Lung (tissue), 11 donors: ENCODE measurements at regions not wholly inside any gene's neighbourhood (a gene's known extent, or its start where the extent isn't known, plus 50 kb on each side); places are given as distances from the start of the nearest gene placed in this dataset.

Source experiments
- ATAC-seq: fragments of 200-7000 bp; cut with Tn5 transposase; one replicate; pipeline ENCODE4 v1.9.1; 2020; ENCODE audit warnings: moderate number of reproducible peaks; ENCODE audit not compliant: insufficient read depth, low FRiP score
- DNase-seq, 3 donors: peaks; one replicate each; pipeline ENCODE4 v3.0.0-alpha.2; 2013 to 2017
- H3K27ac ChIP-seq, 2 donors: one replicate each; pipeline ENCODE4 v1.5.1; 2013; ENCODE audit warnings: mild to moderate bottlenecking in 2 of 2, moderate library complexity in 2 of 2, control low read depth in 1 of 2, inconsistent platforms in 1 of 2, low read depth in 1 of 2, low read length in 1 of 2
- H3K27me3 ChIP-seq, 3 donors: one replicate each; pipeline ENCODE4 v1.5.1; 2013; ENCODE audit warnings: low read length in 2 of 3; ENCODE audit not compliant: control insufficient read depth in 3 of 3, insufficient read depth in 3 of 3
- H3K36me3 ChIP-seq, 4 donors: one replicate each; pipeline ENCODE4 v1.5.1; 2013; ENCODE audit warnings: low read length in 4 of 4, mild to moderate bottlenecking in 1 of 4, moderate library complexity in 1 of 4; ENCODE audit not compliant: control insufficient read depth in 4 of 4, insufficient read depth in 4 of 4
- H3K4me1 ChIP-seq, 5 donors: one replicate each; pipeline ENCODE4 v1.5.1; 2013; ENCODE audit warnings: low read length in 5 of 5, mild to moderate bottlenecking in 2 of 5, moderate library complexity in 1 of 5; ENCODE audit not compliant: control insufficient read depth in 5 of 5, insufficient read depth in 5 of 5
- H3K4me3 ChIP-seq: one replicate; pipeline ENCODE4 v1.5.1; 2013; ENCODE audit warnings: mild to moderate bottlenecking, control low read depth, moderate library complexity
- H3K9ac ChIP-seq, 2 donors: one replicate each; pipeline ENCODE4 v1.5.1; 2013; ENCODE audit warnings: low read length in 2 of 2, control low read depth in 1 of 2; ENCODE audit not compliant: insufficient read depth in 1 of 2
- H3K9me3 ChIP-seq, 4 donors: one replicate each; pipeline ENCODE4 v1.5.1; 2013; ENCODE audit warnings: low read length in 3 of 4, mild to moderate bottlenecking in 1 of 4, moderate library complexity in 1 of 4; ENCODE audit not compliant: control insufficient read depth in 4 of 4, insufficient read depth in 3 of 4
- CTCF ChIP-seq: IDR thresholded peaks from 2 replicates; pipeline ENCODE4 v1.5.1; 2012; ENCODE audit warnings: mild to moderate bottlenecking; ENCODE audit errors: control extremely low read depth, extremely low read depth
- WGBS, 2 donors: extraction: QIAGEN DNeasy Blood & Tissue Kit; methylation state at CpG; one replicate each; pipeline ENCODE4 v1.1.7; 2013; 5-methylcytosine and 5-hydroxymethylcytosine counted together
- donor health status: control.
- donor health status: control.
- donor health status: Bipolar disorder and iron deficiency.
- donor health status: healthy.
- donor health status: DM: yes; HTN: yes; CAD: no.

- TF ChIP-seq CTCF: no peak
- H3K27me3 ChIP-seq: peaks cover 5 to 21% (median 5%) of the 10 kb centered on the region in 3 donors
Measured at GRCh38 chrX:38864165-38864564, 62.9 kb downstream of the MID1IP1 start.

GRCh38 chrX:38868321-38868720, 67.1 kb downstream of the MID1IP1 start:
- H3K27me3 ChIP-seq: peaks cover 0 to 21% (median 9%) of the 10 kb centered on the region in 3 donors
- H3K9ac ChIP-seq: no peak overlapping the region
- WGBS, 2 donors: 76 to 90% methylated on average over 6 of the region's 6 CpGs
- H3K4me3 ChIP-seq: no peak overlapping the region
- no peak for TF ChIP-seq CTCF
- H3K4me1 ChIP-seq: peaks cover 0 to 3% (median 0%) of the 10 kb centered on the region in 5 donors
- peaks cover 0 to 2% (median 0%) of the 10 kb centered on the region in 4 donors for H3K9me3 ChIP-seq
- ATAC-seq (no peak), DNase-seq (no peak)
- H3K36me3 ChIP-seq: no peaks in the 10 kb centered on the region
- peak overlapping the region in 1 of 2 donors; percentile 54 for H3K27ac ChIP-seq

More at GRCh38 chrX:38864165-38864564, 62.9 kb downstream of the MID1IP1 start:
- H3K9ac ChIP-seq: no peak overlapping the region
- WGBS, 2 donors: 44 to 64% methylated on average over 1 of the region's 1 CpG
- peaks cover 0 to 3% (median 0%) of the 10 kb centered on the region in 5 donors for H3K4me1 ChIP-seq
- H3K36me3 ChIP-seq: no peaks in the 10 kb centered on the region
- no peak overlapping the region for H3K4me3 ChIP-seq
- ATAC-seq (no peak), DNase-seq (peak in 2 of 3 donors; percentile 31 to 61)
- peak overlapping the region in 1 of 2 donors; percentile 9 for H3K27ac ChIP-seq
- H3K9me3 ChIP-seq: peaks cover 0 to 2% (median 0%) of the 10 kb centered on the region in 4 donors

- ATAC-seq (peak; percentile 48), DNase-seq (no peak)
- Histone ChIP-seq H3K36me3 (no peaks in the 10 kb centered on the region), H3K27me3 (peaks cover 0 to 21% (median 6%) of the 10 kb centered on the region in 3 donors), H3K9me3 (peaks cover 0 to 2% (median 0%) of the 10 kb centered on the region in 4 donors), H3K9ac (no peak overlapping the region), H3K27ac (peak overlapping the region in 1 of 2 donors; percentile 54), H3K4me1 (peaks cover 0 to 3% (median 0%) of the 10 kb centered on the region in 5 donors), H3K4me3 (no peak overlapping the region)
- TF ChIP-seq CTCF: no peak
- 27 to 40% methylated on average over 3 of the region's 3 CpGs for WGBS, 2 donors
Measured at GRCh38 chrX:38868941-38869401, 67.7 kb downstream of the MID1IP1 start.
